ENCODE measurements at regions not wholly inside any gene's neighbourhood (a gene's known extent, or its start where the extent isn't known, plus 50 kb on each side); places are given as distances from the start of the nearest gene placed in this dataset.

GRCh38 chr1:96569288-96569687 is 152.3 kb upstream of the PTBP2 start:
- no peak overlapping the region for H3K23ac ChIP-seq (ENCODE audit: insufficient read length)
- H3K4me2 ChIP-seq (ENCODE audit: insufficient read depth in 1 of 2, low read depth in 2 of 2, low read length in 2 of 2): no peak overlapping the region
- H3K79me2 ChIP-seq (ENCODE audit: control insufficient read depth in 1 of 2, insufficient read depth in 2 of 2, low read length in 2 of 2): no peaks in the 10 kb centered on the region
- H2BK12ac ChIP-seq (ENCODE audit: low read depth, low read length): no peak overlapping the region
- no peak for TF ChIP-seq YY1 (IDR thresholded peaks at IDR 0.05; ENCODE audit: low read depth, low read length)
- TF ChIP-seq CBX5 (IDR thresholded peaks at IDR 0.05; ENCODE audit: low read depth, low read length): no peak
- no peak for TF ChIP-seq EP300 (IDR thresholded peaks at IDR 0.05; ENCODE audit: borderline replicate concordance in 1 of 2, low read depth in 2 of 2, low read length in 2 of 2)
- no peak for TF ChIP-seq RAD21 (IDR thresholded peaks at IDR 0.05 in 1 of 2, conservative IDR thresholded peaks at IDR 0.05 in 1 of 2; ENCODE audit: low read depth in 2 of 2, low read length in 2 of 2)
- TF ChIP-seq, protein P1, sequence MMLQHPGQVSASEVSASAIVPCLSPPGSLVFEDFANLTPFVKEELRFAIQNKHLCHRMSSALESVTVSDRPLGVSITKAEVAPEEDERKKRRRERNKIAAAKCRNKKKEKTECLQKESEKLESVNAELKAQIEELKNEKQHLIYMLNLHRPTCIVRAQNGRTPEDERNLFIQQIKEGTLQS (IDR thresholded peaks at IDR 0.05; ENCODE audit: insufficient read depth, low read depth, low read length): no peak
- H2BK5ac ChIP-seq (ENCODE audit: low read depth, low read length): no peak overlapping the region
- H3K27ac ChIP-seq (ENCODE audit: low read depth, low read length): no peak overlapping the region
- H3K79me1 ChIP-seq (ENCODE audit: low read depth, low read length): no peaks in the 10 kb centered on the region
- no peak overlapping the region for H3K9ac ChIP-seq (replicated peaks in 1 of 4; ENCODE audit: extremely low read depth in 1 of 4, low read depth in 3 of 4, low read length in 3 of 4)
- no peak overlapping the region for H2BK20ac ChIP-seq (ENCODE audit: low read length)
- no peak overlapping the region for H2AK5ac ChIP-seq (ENCODE audit: low read depth, low read length)
- no peak overlapping the region for H2BK120ac ChIP-seq (replicated peaks; ENCODE audit: low read depth, low read length)
- no peak overlapping the region for H4K5ac ChIP-seq (ENCODE audit: insufficient read length, low read depth, low read length)
- ChIA-PET CTCF (ENCODE audit: partially characterized antibody) (interaction anchor here (1.2 kb wide), 1 partner anchor 13 kb away, joined by 3 read pairs; no protein-coding TSS in a partner anchor), POLR2A (ENCODE audit: partially characterized antibody) (no interaction called here)
- H3K9me3 ChIP-seq (ENCODE audit: insufficient read depth in 2 of 2, low read depth in 1 of 2, low read length in 1 of 2): no peaks in the 10 kb centered on the region
- no peaks in the 10 kb centered on the region for H4K20me1 ChIP-seq (replicated peaks in 1 of 2; ENCODE audit: control insufficient read depth in 1 of 2, insufficient read depth in 2 of 2, low read length in 2 of 2)
- WGBS, 2 experiments (ENCODE audit: extremely low coverage in 1 of 2, insufficient coverage in 1 of 2, insufficient read length in 1 of 2, insufficient replicate concordance in 2 of 2, low coverage in 1 of 2, low lambda C conversion rate in 2 of 2, missing lambda C conversion rate in 1 of 2): 85% methylated on average over 2 of the region's 2 CpGs; no CpG with 5 or more reads in 1 of the 2 experiments
- no peak overlapping the region for H3K4ac ChIP-seq (replicated peaks; ENCODE audit: insufficient read length, low read depth, low read length)
- DNase-seq (ENCODE audit: low read depth in 1 of 2, low spot score in 2 of 2) (no peak), FAIRE-seq (no peak)
- no peaks in the 10 kb centered on the region; a peak in 1 of 7 replicates for H3K27me3 ChIP-seq (replicated peaks in 1 of 4; ENCODE audit: control insufficient read depth in 3 of 4, extremely low read depth in 1 of 4, insufficient read depth in 3 of 4, low read length in 3 of 4)
- no peak overlapping the region for H4K8ac ChIP-seq (ENCODE audit: extremely low read depth, insufficient read depth, low read length)
- no peaks in the 10 kb centered on the region for H3K36me3 ChIP-seq (ENCODE audit: control insufficient read depth in 2 of 4, insufficient read depth in 4 of 4, low read length in 3 of 4)
- no peak overlapping the region for H3K18ac ChIP-seq (ENCODE audit: extremely low read depth, low read length)
- no peak overlapping the region for H2BK15ac ChIP-seq (ENCODE audit: low read length)
- H3K23me2 ChIP-seq (ENCODE audit: low read depth, low read length): no peaks in the 10 kb centered on the region
- no peak overlapping the region for H3K14ac ChIP-seq (ENCODE audit: insufficient read length)
- H3K4me1 ChIP-seq (replicated peaks in 1 of 4; ENCODE audit: control insufficient read depth in 3 of 4, insufficient read depth in 4 of 4, low read length in 3 of 4): no peaks in the 10 kb centered on the region
- no peak overlapping the region for H4K91ac ChIP-seq (replicated peaks; ENCODE audit: insufficient read length, low read length)
- H3K4me3 ChIP-seq (ENCODE audit: extremely low read depth in 1 of 4, insufficient read depth in 2 of 4, low read depth in 3 of 4, low read length in 4 of 4): no peak overlapping the region
- H3K56ac ChIP-seq (replicated peaks; ENCODE audit: insufficient read length, low read depth, low read length): no peak overlapping the region
- H2AFZ ChIP-seq (ENCODE audit: low read length): no peak overlapping the region

Data from H1 (cell line).